ENCODE measurements at regions not wholly inside any gene's neighbourhood (a gene's known extent, or its start where the extent isn't known, plus 50 kb on each side); places are given as distances from the start of the nearest gene placed in this dataset.

DNA sequence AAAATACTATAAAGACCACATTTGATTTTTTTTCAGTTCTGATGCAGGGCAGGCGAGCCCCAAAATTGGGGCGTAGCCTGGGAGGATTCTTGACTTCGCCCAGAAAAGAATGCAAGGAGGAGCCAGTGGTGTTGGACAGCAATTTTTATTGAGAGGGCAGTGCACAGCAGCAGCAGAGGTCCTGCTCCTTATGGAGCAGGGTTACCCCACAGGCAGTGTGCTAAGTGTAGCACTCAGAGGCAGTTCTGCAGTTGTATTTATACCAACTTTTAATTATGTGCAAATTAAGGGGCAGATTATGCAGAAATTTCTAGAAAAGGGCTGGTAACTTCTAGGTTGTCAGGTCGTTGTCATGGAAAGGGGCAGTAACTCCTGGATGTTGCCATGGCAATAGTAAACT, 69.9 kb downstream of the GASK1B start:
- TF ChIP-seq, protein P1, sequence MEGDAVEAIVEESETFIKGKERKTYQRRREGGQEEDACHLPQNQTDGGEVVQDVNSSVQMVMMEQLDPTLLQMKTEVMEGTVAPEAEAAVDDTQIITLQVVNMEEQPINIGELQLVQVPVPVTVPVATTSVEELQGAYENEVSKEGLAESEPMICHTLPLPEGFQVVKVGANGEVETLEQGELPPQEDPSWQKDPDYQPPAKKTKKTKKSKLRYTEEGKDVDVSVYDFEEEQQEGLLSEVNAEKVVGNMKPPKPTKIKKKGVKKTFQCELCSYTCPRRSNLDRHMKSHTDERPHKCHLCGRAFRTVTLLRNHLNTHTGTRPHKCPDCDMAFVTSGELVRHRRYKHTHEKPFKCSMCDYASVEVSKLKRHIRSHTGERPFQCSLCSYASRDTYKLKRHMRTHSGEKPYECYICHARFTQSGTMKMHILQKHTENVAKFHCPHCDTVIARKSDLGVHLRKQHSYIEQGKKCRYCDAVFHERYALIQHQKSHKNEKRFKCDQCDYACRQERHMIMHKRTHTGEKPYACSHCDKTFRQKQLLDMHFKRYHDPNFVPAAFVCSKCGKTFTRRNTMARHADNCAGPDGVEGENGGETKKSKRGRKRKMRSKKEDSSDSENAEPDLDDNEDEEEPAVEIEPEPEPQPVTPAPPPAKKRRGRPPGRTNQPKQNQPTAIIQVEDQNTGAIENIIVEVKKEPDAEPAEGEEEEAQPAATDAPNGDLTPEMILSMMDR (conservative IDR thresholded peaks at IDR 0.05; ENCODE audit: low read length): no peak
- TF ChIP-seq EZH2phosphoT487 (IDR thresholded peaks at IDR 0.05; ENCODE audit: borderline replicate concordance, low read depth, low read length): no peak
